ENCODE measurements at regions not wholly inside any gene's neighbourhood (a gene's known extent, or its start where the extent isn't known, plus 50 kb on each side); places are given as distances from the start of the nearest gene placed in this dataset.

DNA sequence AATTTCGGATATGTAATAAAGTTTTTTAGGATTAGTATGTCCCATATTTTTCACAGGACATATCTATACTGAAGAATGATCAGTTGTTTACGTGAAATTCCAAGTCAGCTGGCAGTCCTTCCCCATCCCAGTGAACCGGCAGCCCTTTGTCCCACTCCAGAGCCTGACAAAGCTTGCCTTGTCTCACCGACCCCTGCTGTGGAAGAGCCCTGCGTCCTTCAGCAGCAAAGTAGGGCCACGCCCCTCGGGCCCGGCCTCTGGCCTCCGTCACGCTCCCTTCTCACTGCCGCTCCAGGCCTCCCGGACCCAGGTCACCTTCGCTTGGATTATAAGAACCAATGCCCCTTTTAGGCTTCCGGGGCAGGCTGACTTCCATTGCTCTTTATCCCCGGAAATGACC, 89.8 kb upstream of the TGIF1 start:
- TF ChIP-seq BHLHE40 (IDR thresholded peaks at IDR 0.05; ENCODE audit: borderline replicate concordance), result no peak
- TF ChIP-seq SUZ12 (IDR thresholded peaks at IDR 0.05), result no peak
- no peak for TF ChIP-seq SP1 (IDR thresholded peaks at IDR 0.05)
- TF ChIP-seq TARDBP (IDR thresholded peaks at IDR 0.05), result no peak
- TF ChIP-seq HDGF (IDR thresholded peaks at IDR 0.05; ENCODE audit: borderline replicate concordance), result no peak
- TF ChIP-seq LEF1 (IDR thresholded peaks at IDR 0.05; ENCODE audit: borderline replicate concordance), result no peak
- no peak for TF ChIP-seq FOXM1 (IDR thresholded peaks at IDR 0.05; ENCODE audit: borderline replicate concordance)
- TF ChIP-seq ELF4 (IDR thresholded peaks at IDR 0.05), result no peak
- TF ChIP-seq FOXK2 (IDR thresholded peaks at IDR 0.05), result no peak

Data from HEK293T (cell line).